Activated naive CD4-positive, alpha-beta T cell treated with anti-CD3 and anti-CD28 coated beads, Interleukin-2, amount 50 U/mL, for 72 hours (primary cell): ENCODE measurements at regions not wholly inside any gene's neighbourhood (a gene's known extent, or its start where the extent isn't known, plus 50 kb on each side); places are given as distances from the start of the nearest gene placed in this dataset.

ENCODE experiments used
- ATAC-seq, 2 donors: fragments of 150-1000 bp; cut with Tn5 transposase; 2 replicates each; pipeline ENCODE4 v1.10.0; 2021; ENCODE audit warnings: mild to moderate bottlenecking in 2 of 2, moderate library complexity in 2 of 2
- DNase-seq, 2 donors: peaks; one replicate each; pipeline ENCODE4 v3.0.0; 2021 to 2022; ENCODE audit warnings: low spot score in 2 of 2
- H3K27ac Mint-ChIP-seq, 2 donors: one replicate each; pipeline ENCODE4 v1.8.0; 2022; ENCODE audit warnings: mild to moderate bottlenecking in 2 of 2, mixed read lengths in 2 of 2
- H3K36me3 Mint-ChIP-seq, 2 donors: one replicate each; pipeline ENCODE4 v1.8.0; 2022; ENCODE audit warnings: mixed read lengths in 2 of 2
- H3K9me3 Mint-ChIP-seq, 2 donors: one replicate each; pipeline ENCODE4 v1.8.0; 2022; ENCODE audit warnings: mixed read lengths in 2 of 2

- Mint-ChIP-seq H3K9me3 (peaks cover 0 to 10% of the 10 kb centered on the region in 2 donors), H3K36me3 (no peaks in the 10 kb centered on the region), H3K27ac (no peak overlapping the region)
- DNase-seq (no peak), ATAC-seq (no peak)
Measured at GRCh38 chr9:93810028-93810971, 144.9 kb downstream of the BARX1 start.

- Mint-ChIP-seq H3K27ac (no peak overlapping the region), H3K9me3 (peaks cover 0 to 14% of the 10 kb centered on the region in 2 donors), H3K36me3 (no peaks in the 10 kb centered on the region)
- DNase-seq (no peak), ATAC-seq (no peak)
Measured at GRCh38 chr9:93809204-93809940, 145.8 kb downstream of the BARX1 start.

- H3K36me3 Mint-ChIP-seq = no peaks in the 10 kb centered on the region
- ATAC-seq (no peak), DNase-seq (no peak)
- peaks cover 0 to 14% of the 10 kb centered on the region in 2 donors for H3K9me3 Mint-ChIP-seq
- no peak overlapping the region for H3K27ac Mint-ChIP-seq
Measured at GRCh38 chr9:93808115-93809029, 146.8 kb downstream of the BARX1 start.

GRCh38 chr9:93807166-93808074 is 147.7 kb downstream of the BARX1 start:
- ATAC-seq (peak in 1 of 2 donors; percentile 16), DNase-seq (no peak)
- no peak overlapping the region for H3K27ac Mint-ChIP-seq
- no peaks in the 10 kb centered on the region for H3K36me3 Mint-ChIP-seq
- H3K9me3 Mint-ChIP-seq = peaks cover 0 to 14% of the 10 kb centered on the region in 2 donors

- Mint-ChIP-seq H3K9me3 (peaks cover 7 to 20% of the 10 kb centered on the region in 2 donors), H3K27ac (no peak overlapping the region), H3K36me3 (peaks cover 0 to 14% of the 10 kb centered on the region in 2 donors)
- no peak for DNase-seq
- ATAC-seq = no peak
Measured at GRCh38 chr9:93801581-93802284, 153.4 kb downstream of the BARX1 start.

- no peak for DNase-seq
- ATAC-seq = no peak
- peaks cover 7 to 19% of the 10 kb centered on the region in 2 donors for H3K9me3 Mint-ChIP-seq
- peaks cover 0 to 14% of the 10 kb centered on the region in 2 donors for H3K36me3 Mint-ChIP-seq
- no peak overlapping the region for H3K27ac Mint-ChIP-seq
Measured at GRCh38 chr9:93801120-93801519, 154.0 kb downstream of the BARX1 start.

GRCh38 chr9:93792358-93792757 is 162.8 kb downstream of the BARX1 start:
- no peak for ATAC-seq
- Mint-ChIP-seq H3K36me3 (peaks cover 0 to under 1% of the 10 kb centered on the region in 2 donors), H3K9me3 (peaks cover 5 to 9% of the 10 kb centered on the region in 2 donors), H3K27ac (no peak overlapping the region)
- no peak for DNase-seq

- Mint-ChIP-seq H3K9me3 (peaks cover 9 to 16% of the 10 kb centered on the region in 2 donors), H3K36me3 (peaks cover 0 to 4% of the 10 kb centered on the region in 2 donors), H3K27ac (no peak overlapping the region)
- ATAC-seq (no peak), DNase-seq (no peak)
Measured at GRCh38 chr9:93786204-93786603, 169.0 kb downstream of the BARX1 start.

GRCh38 chr9:93776873-93777272 is 178.3 kb downstream of the BARX1 start:
- Mint-ChIP-seq H3K36me3 (no peaks in the 10 kb centered on the region), H3K9me3 (no peaks in the 10 kb centered on the region), H3K27ac (no peak overlapping the region)
- DNase-seq (no peak), ATAC-seq (no peak)

- Mint-ChIP-seq H3K9me3 (no peaks in the 10 kb centered on the region), H3K27ac (no peak overlapping the region)
- no peak for ATAC-seq
Measured at GRCh38 chr9:93776256-93776655, 178.9 kb downstream of the BARX1 start.

GRCh38 chr9:93774331-93775102 is 180.6 kb downstream of the BARX1 start:
- Mint-ChIP-seq H3K27ac (no peak overlapping the region), H3K9me3 (peaks cover 0 to 4% of the 10 kb centered on the region in 2 donors), H3K36me3 (no peaks in the 10 kb centered on the region)
- DNase-seq = no peak
- no peak for ATAC-seq

More at GRCh38 chr9:93776256-93776655, 178.9 kb downstream of the BARX1 start:
- H3K36me3 Mint-ChIP-seq = no peaks in the 10 kb centered on the region
- no peak for DNase-seq

- no peak for DNase-seq
- Mint-ChIP-seq H3K27ac (no peak overlapping the region), H3K36me3 (peaks cover 0 to 4% of the 10 kb centered on the region in 2 donors), H3K9me3 (peaks cover under 1 to 4% of the 10 kb centered on the region in 2 donors)
- ATAC-seq = no peak
Measured at GRCh38 chr9:93771276-93771675, 183.9 kb downstream of the BARX1 start.

GRCh38 chr9:93761822-93762221 is 185.4 kb downstream of the PHF2 start:
- no peak for DNase-seq
- peaks cover 0 to 15% of the 10 kb centered on the region in 2 donors for H3K36me3 Mint-ChIP-seq
- H3K27ac Mint-ChIP-seq = no peak overlapping the region
- ATAC-seq = no peak
- H3K9me3 Mint-ChIP-seq = peaks cover 13 to 16% of the 10 kb centered on the region in 2 donors

- no peak for DNase-seq
- H3K9me3 Mint-ChIP-seq = peaks cover 30 to 42% of the 10 kb centered on the region in 2 donors
- H3K36me3 Mint-ChIP-seq = peaks cover 45 to 48% of the 10 kb centered on the region in 2 donors
- no peak overlapping the region for H3K27ac Mint-ChIP-seq
- no peak for ATAC-seq
Measured at GRCh38 chr9:93750045-93750444, 173.7 kb downstream of the PHF2 start.
